OCI-LY1 (cell line): ENCODE measurements at regions not wholly inside any gene's neighbourhood (a gene's known extent, or its start where the extent isn't known, plus 50 kb on each side); places are given as distances from the start of the nearest gene placed in this dataset.

Source experiments
- H2AFZ ChIP-seq: fragments of 200-600 bp; sonication (generic), shearing (Covaris generic); 2 replicates; pipeline ENCODE4 v1.6.0; 2014; ENCODE audit warnings: antibody characterized with exemption, mild to moderate bottlenecking, low read length
- H3F3A ChIP-seq: fragments of 200-600 bp; sonication (generic), shearing (Covaris generic); 2 replicates; pipeline ENCODE4 v1.6.0; 2014; ENCODE audit warnings: mild to moderate bottlenecking, antibody characterized with exemption, low read length, moderate library complexity; ENCODE audit not compliant: insufficient read depth
- H3K27ac ChIP-seq: fragments of 200-600 bp; sonication (generic); 2 replicates; pipeline ENCODE4 v1.5.1; 2014; ENCODE audit warnings: low read length, mixed run types, mild to moderate bottlenecking, low read depth; ENCODE audit not compliant: poor library complexity, severe bottlenecking
- H3K27me3 ChIP-seq: fragments of 200-600 bp; sonication (generic); 2 replicates; pipeline ENCODE4 v1.6.0; 2014; ENCODE audit warnings: antibody characterized with exemption, mild to moderate bottlenecking, low read length, moderate library complexity; ENCODE audit not compliant: insufficient read depth
- H3K36me3 ChIP-seq: fragments of 200-600 bp; sonication (generic); 2 replicates; pipeline ENCODE4 v1.6.1; 2014; ENCODE audit warnings: mild to moderate bottlenecking, antibody characterized with exemption, low read length, moderate library complexity, mixed read lengths; ENCODE audit not compliant: insufficient read depth
- H3K4me1 ChIP-seq: fragments of 200-600 bp; sonication (generic); 2 replicates; pipeline ENCODE4 v1.5.1; 2014; ENCODE audit warnings: mild to moderate bottlenecking, low read length, moderate library complexity; ENCODE audit not compliant: insufficient read depth, severe bottlenecking
- H3K4me2 ChIP-seq: fragments of 200-600 bp; sonication (generic), shearing (Covaris generic); 2 replicates; pipeline ENCODE4 v1.6.1; 2014; ENCODE audit warnings: low read length
- H3K4me3 ChIP-seq: fragments of 200-600 bp; sonication (generic); 2 replicates; pipeline ENCODE4 v1.5.1; 2014; ENCODE audit warnings: low read length, low read depth, mild to moderate bottlenecking, mixed read lengths; ENCODE audit not compliant: poor library complexity, severe bottlenecking
- H3K79me2 ChIP-seq: fragments of 200-600 bp; shearing (Covaris generic); 2 replicates; pipeline ENCODE4 v1.6.1; 2016; ENCODE audit warnings: mixed run types, low read length, mixed read lengths; ENCODE audit not compliant: insufficient read depth
- H3K9ac ChIP-seq: fragments of 200-600 bp; sonication (generic), shearing (Covaris generic); 2 replicates; pipeline ENCODE4 v1.6.1; 2014; ENCODE audit warnings: mild to moderate bottlenecking, low read length, mixed read lengths
- H3K9me2 ChIP-seq: fragments of 200-600 bp; sonication (generic), shearing (Covaris generic); 2 replicates; pipeline ENCODE4 v1.6.1; 2014; ENCODE audit warnings: low read depth, mild to moderate bottlenecking, low read length, mixed read lengths
- H3K9me3 ChIP-seq: fragments of 200-600 bp; shearing (Covaris generic); 2 replicates; pipeline ENCODE4 v1.6.1; 2014; ENCODE audit warnings: low read length, mixed read lengths
- H4K20me1 ChIP-seq: fragments of 200-600 bp; sonication (generic), shearing (Covaris generic); 2 replicates; pipeline ENCODE4 v1.6.0; 2016; ENCODE audit warnings: mild to moderate bottlenecking, low read length; ENCODE audit not compliant: insufficient read depth
- EZH2 ChIP-seq: fragments of 200-600 bp; sonication (generic), shearing (Covaris generic); IDR thresholded peaks from 2 replicates; pipeline ENCODE4 v1.8.0; 2017; ENCODE audit warnings: borderline replicate concordance, mixed run types, mild to moderate bottlenecking, antibody characterized with exemption, low read length, moderate library complexity, mixed read lengths
- TF ChIP-seq, protein P1 (sequence below): fragments of 200-600 bp; sonication (generic), shearing (Covaris generic); IDR thresholded peaks from 2 replicates; pipeline ENCODE4 v1.5.1; 2017; ENCODE audit warnings: mild to moderate bottlenecking, antibody characterized with exemption, low read length, moderate library complexity, mixed read lengths

DNA sequence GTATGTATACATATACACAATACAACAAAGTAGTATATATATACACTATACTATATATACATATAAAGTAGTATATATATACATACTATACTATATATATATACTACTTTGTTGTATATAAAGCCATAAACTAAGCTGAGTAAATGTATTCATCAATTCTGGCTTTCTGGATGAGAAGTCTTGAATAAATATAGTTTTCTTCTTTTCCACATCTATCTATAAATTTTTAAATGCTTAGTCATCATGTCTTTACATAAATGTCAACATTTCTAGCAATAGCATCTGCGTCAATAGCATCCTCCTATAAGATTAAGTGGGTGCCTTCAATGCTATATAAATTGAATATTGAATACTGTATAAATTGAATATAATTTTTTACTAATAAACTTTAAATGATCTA is 63.1 kb upstream of the COX7C start:
- no peaks in the 10 kb centered on the region for H3K27me3 ChIP-seq
- H3F3A ChIP-seq = no peaks in the 10 kb centered on the region
- H3K36me3 ChIP-seq = no peaks in the 10 kb centered on the region
- H3K9ac ChIP-seq = no peak overlapping the region
- TF ChIP-seq EZH2 = no peak
- TF ChIP-seq, protein P1, sequence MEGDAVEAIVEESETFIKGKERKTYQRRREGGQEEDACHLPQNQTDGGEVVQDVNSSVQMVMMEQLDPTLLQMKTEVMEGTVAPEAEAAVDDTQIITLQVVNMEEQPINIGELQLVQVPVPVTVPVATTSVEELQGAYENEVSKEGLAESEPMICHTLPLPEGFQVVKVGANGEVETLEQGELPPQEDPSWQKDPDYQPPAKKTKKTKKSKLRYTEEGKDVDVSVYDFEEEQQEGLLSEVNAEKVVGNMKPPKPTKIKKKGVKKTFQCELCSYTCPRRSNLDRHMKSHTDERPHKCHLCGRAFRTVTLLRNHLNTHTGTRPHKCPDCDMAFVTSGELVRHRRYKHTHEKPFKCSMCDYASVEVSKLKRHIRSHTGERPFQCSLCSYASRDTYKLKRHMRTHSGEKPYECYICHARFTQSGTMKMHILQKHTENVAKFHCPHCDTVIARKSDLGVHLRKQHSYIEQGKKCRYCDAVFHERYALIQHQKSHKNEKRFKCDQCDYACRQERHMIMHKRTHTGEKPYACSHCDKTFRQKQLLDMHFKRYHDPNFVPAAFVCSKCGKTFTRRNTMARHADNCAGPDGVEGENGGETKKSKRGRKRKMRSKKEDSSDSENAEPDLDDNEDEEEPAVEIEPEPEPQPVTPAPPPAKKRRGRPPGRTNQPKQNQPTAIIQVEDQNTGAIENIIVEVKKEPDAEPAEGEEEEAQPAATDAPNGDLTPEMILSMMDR = no peak
- no peaks in the 10 kb centered on the region for H4K20me1 ChIP-seq
- H3K79me2 ChIP-seq = no peaks in the 10 kb centered on the region
- H3K27ac ChIP-seq = no peak overlapping the region
- no peaks in the 10 kb centered on the region for H3K9me2 ChIP-seq
- no peaks in the 10 kb centered on the region for H3K9me3 ChIP-seq
- no peak overlapping the region for H3K4me2 ChIP-seq
- no peak overlapping the region for H3K4me3 ChIP-seq
- no peaks in the 10 kb centered on the region for H3K4me1 ChIP-seq
- H2AFZ ChIP-seq = no peak overlapping the region

DNA sequence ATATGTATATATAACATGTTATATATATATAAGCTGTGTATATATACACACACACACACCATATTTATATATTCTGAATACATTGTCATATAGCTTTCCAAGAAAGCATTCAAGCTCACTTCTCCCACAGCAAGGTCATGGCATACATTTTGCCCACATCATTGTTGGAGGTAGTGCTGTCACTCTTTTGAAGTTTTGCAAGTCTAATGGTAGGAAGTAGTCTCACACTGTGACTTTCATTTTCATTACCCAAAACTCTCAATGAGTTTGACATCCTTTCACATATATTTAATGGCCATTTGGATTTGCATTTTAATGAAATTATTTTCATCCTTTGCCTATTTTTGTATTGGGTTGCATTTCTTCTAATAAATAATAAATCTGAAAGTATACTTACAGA is 59.8 kb upstream of the COX7C start:
- no peaks in the 10 kb centered on the region for H3K9me3 ChIP-seq
- H3K36me3 ChIP-seq = no peaks in the 10 kb centered on the region
- no peak overlapping the region for H3K27ac ChIP-seq
- H2AFZ ChIP-seq = no peak overlapping the region
- no peaks in the 10 kb centered on the region for H3F3A ChIP-seq
- no peaks in the 10 kb centered on the region for H3K79me2 ChIP-seq
- H3K4me3 ChIP-seq = no peak overlapping the region
- no peaks in the 10 kb centered on the region for H3K9me2 ChIP-seq
- no peak overlapping the region for H3K9ac ChIP-seq
- no peaks in the 10 kb centered on the region for H4K20me1 ChIP-seq
- no peaks in the 10 kb centered on the region for H3K4me1 ChIP-seq
- no peaks in the 10 kb centered on the region for H3K27me3 ChIP-seq
- H3K4me2 ChIP-seq = no peak overlapping the region
- no peak for TF ChIP-seq EZH2
- TF ChIP-seq, protein P1 = no peak

DNA sequence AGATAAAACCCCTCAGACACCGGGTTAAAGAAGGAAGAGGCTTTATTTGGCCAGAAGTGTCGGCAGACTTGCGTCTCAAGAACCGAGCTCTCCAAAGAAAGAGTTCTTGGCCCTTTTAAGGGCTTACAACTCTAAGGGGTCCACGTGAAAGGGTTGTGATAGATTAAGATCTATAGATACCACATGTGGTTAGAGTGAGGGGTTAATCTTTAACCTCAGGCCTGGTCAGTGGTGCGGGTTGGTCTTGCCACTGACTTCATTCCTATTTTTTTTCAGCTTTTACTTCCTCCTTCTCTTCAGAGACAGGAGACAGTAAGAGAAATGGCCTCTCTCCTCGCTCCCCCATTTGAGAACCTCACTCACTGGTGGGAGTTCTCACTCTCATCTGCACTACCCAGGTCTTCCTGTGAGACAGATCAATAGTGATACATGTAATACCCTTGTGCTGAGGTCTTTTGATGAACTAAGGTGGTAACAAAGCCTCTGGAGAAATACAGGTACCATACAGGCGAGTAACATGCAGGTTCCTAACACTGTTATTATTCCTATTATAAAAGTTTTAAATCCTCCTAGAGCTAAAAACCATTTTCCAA is 52.4 kb upstream of the COX7C start:
- Histone ChIP-seq H3K9me2 (no peaks in the 10 kb centered on the region), H3K9me3 (no peaks in the 10 kb centered on the region), H3K27me3 (no peaks in the 10 kb centered on the region), H3K4me1 (no peaks in the 10 kb centered on the region), H3F3A (no peaks in the 10 kb centered on the region), H4K20me1 (no peaks in the 10 kb centered on the region), H3K4me2 (no peak overlapping the region), H3K79me2 (no peaks in the 10 kb centered on the region), H3K36me3 (no peaks in the 10 kb centered on the region), H3K27ac (no peak overlapping the region), H3K4me3 (no peak overlapping the region), H2AFZ (no peak overlapping the region), H3K9ac (no peak overlapping the region)
- TF ChIP-seq, protein P1 = no peak
- no peak for TF ChIP-seq EZH2
